GM12878 (cell line): ENCODE measurements at regions not wholly inside any gene's neighbourhood (a gene's known extent, or its start where the extent isn't known, plus 50 kb on each side); places are given as distances from the start of the nearest gene placed in this dataset.

Experiments used
- FOS ChIP-seq: IDR thresholded peaks from 3 replicates; pipeline ENCODE4 v1.6.1; 2011; ENCODE audit warnings: borderline replicate concordance; ENCODE audit not compliant: insufficient read length; ENCODE audit errors: extremely low read depth
- HDGF ChIP-seq: fragments of 450-650 bp; IDR thresholded peaks from 2 replicates; pipeline ENCODE4 v1.6.1; 2016; ENCODE audit warnings: antibody characterized with exemption
- PBX3 ChIP-seq: IDR thresholded peaks from 2 replicates; pipeline ENCODE4 v1.6.1; 2011; ENCODE audit warnings: mild to moderate bottlenecking, low read depth, low read length, moderate library complexity; ENCODE audit not compliant: insufficient replicate concordance
- POLR2A ChIP-seq: IDR thresholded peaks from 2 replicates; pipeline ENCODE4 v1.6.1; 2011; ENCODE audit warnings: low read depth, mild to moderate bottlenecking, low read length
- POLR2AphosphoS5 ChIP-seq: IDR thresholded peaks from 2 replicates; pipeline ENCODE4 v1.6.1; 2011; ENCODE audit warnings: mild to moderate bottlenecking, low read length, inconsistent platforms
- RB1 ChIP-seq: fragments of 450-650 bp; formaldehyde crosslinking; IDR thresholded peaks from 2 replicates; pipeline ENCODE4 v1.6.1; 2017; ENCODE audit warnings: mild to moderate bottlenecking, borderline replicate concordance
- SMC3 ChIP-seq: IDR thresholded peaks from 2 replicates; pipeline ENCODE4 v1.6.1; 2011; ENCODE audit warnings: low read length, improper control_type of control experiment, borderline replicate concordance
- TCF12 ChIP-seq: IDR thresholded peaks from 2 replicates; pipeline ENCODE4 v1.6.1; 2011; ENCODE audit warnings: low read depth, mild to moderate bottlenecking, low read length
- TF ChIP-seq, protein P1 (sequence below), 3 experiments: IDR thresholded peaks in 2 of 3; conservative IDR thresholded peaks in 1 of 3; 2 replicates each; pipeline ENCODE4 v1.5.1; 2011; ENCODE audit warnings: low read depth in 3 of 3, low read length in 3 of 3, mild to moderate bottlenecking in 3 of 3, control low read depth in 2 of 3, moderate library complexity in 2 of 3, inconsistent platforms in 1 of 3, mixed read lengths in 1 of 3; ENCODE audit not compliant: control insufficient read depth in 2 of 3, insufficient read depth in 1 of 3; ENCODE audit errors: extremely low read depth in 1 of 3

DNA sequence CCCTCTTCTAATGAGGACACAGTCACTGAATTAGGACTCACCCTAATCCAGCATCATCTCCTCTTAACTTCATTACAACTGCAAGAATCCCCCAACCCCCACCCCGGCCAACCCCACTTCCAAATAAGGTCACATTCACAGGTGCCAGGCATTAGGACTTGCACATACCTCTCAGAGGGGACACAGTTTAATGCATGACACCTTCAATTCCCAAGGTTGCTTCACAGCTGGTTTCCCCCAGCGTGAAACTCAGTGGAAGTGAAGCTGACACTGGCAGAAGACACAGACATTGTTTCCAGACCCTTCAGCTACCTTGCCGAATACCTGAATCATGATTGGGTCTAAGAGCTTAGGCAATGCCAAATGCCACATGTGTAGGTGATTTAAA, 217.0 kb upstream of the DYNLRB2 start:
- TF ChIP-seq HDGF: no peak
- TF ChIP-seq, protein P1, sequence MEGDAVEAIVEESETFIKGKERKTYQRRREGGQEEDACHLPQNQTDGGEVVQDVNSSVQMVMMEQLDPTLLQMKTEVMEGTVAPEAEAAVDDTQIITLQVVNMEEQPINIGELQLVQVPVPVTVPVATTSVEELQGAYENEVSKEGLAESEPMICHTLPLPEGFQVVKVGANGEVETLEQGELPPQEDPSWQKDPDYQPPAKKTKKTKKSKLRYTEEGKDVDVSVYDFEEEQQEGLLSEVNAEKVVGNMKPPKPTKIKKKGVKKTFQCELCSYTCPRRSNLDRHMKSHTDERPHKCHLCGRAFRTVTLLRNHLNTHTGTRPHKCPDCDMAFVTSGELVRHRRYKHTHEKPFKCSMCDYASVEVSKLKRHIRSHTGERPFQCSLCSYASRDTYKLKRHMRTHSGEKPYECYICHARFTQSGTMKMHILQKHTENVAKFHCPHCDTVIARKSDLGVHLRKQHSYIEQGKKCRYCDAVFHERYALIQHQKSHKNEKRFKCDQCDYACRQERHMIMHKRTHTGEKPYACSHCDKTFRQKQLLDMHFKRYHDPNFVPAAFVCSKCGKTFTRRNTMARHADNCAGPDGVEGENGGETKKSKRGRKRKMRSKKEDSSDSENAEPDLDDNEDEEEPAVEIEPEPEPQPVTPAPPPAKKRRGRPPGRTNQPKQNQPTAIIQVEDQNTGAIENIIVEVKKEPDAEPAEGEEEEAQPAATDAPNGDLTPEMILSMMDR (IDR thresholded peaks at IDR 0.05 in 2 of 3, conservative IDR thresholded peaks at IDR 0.05 in 1 of 3; ENCODE audit: control insufficient read depth in 2 of 3, extremely low read depth in 1 of 3, insufficient read depth in 1 of 3, low read depth in 3 of 3, low read length in 3 of 3): no peak
- TF ChIP-seq POLR2A: no peak
- TF ChIP-seq POLR2AphosphoS5: no peak
- TF ChIP-seq RB1: no peak
- no peak for TF ChIP-seq TCF12
- TF ChIP-seq SMC3: no peak
- TF ChIP-seq FOS: no peak
- TF ChIP-seq PBX3: no peak
